CD4-positive, alpha-beta T cell treated with Interleukin-17A for 4 hours (primary cell): ENCODE measurements at regions not wholly inside any gene's neighbourhood (a gene's known extent, or its start where the extent isn't known, plus 50 kb on each side); places are given as distances from the start of the nearest gene placed in this dataset.

Experiments
- DNase-seq: peaks from one replicate; pipeline ENCODE4 v3.0.0-alpha.2; 2020; ENCODE audit warnings: mixed read lengths

GRCh38 chr9:80571953-80572352, 1000.2 kb downstream of the TLE4 start:
- DNase-seq = no peak

- no peak for DNase-seq
Observed at GRCh38 chr9:80569236-80569635, 997.5 kb downstream of the TLE4 start.

- no peak for DNase-seq
Observed at GRCh38 chr9:80561526-80561925, 989.8 kb downstream of the TLE4 start.

- no peak for DNase-seq
Observed at GRCh38 chr9:80560976-80561375, 989.2 kb downstream of the TLE4 start.

GRCh38 chr9:80557256-80557655, 985.5 kb downstream of the TLE4 start:
- no peak for DNase-seq

- no peak for DNase-seq
Observed at GRCh38 chr9:80556631-80557030, 984.9 kb downstream of the TLE4 start.

GRCh38 chr9:80555782-80556325, 984.1 kb downstream of the TLE4 start:
- no peak for DNase-seq

GRCh38 chr9:80554856-80555255, 983.1 kb downstream of the TLE4 start:
- no peak for DNase-seq

GRCh38 chr9:80554301-80554700, 982.5 kb downstream of the TLE4 start:
- DNase-seq = no peak

- no peak for DNase-seq
Observed at GRCh38 chr9:80552931-80553330, 981.2 kb downstream of the TLE4 start.

GRCh38 chr9:80550181-80550580, 978.4 kb downstream of the TLE4 start:
- DNase-seq = no peak

- no peak for DNase-seq
Observed at GRCh38 chr9:80547613-80548012, 975.8 kb downstream of the TLE4 start.

- no peak for DNase-seq
Observed at GRCh38 chr9:80540387-80540786, 968.6 kb downstream of the TLE4 start.

GRCh38 chr9:80538976-80539375, 967.2 kb downstream of the TLE4 start:
- DNase-seq = no peak

- no peak for DNase-seq
Observed at GRCh38 chr9:80522465-80522864, 950.7 kb downstream of the TLE4 start.

- no peak for DNase-seq
Observed at GRCh38 chr9:80521151-80521550, 949.4 kb downstream of the TLE4 start.

- DNase-seq = no peak
Observed at GRCh38 chr9:80520231-80520630, 948.5 kb downstream of the TLE4 start.

GRCh38 chr9:80518441-80518840, 946.7 kb downstream of the TLE4 start:
- DNase-seq = no peak

- no peak for DNase-seq
Observed at GRCh38 chr9:80516679-80517078, 944.9 kb downstream of the TLE4 start.

- DNase-seq = no peak
Observed at GRCh38 chr9:80509358-80509757, 937.6 kb downstream of the TLE4 start.

GRCh38 chr9:80507611-80508010, 935.8 kb downstream of the TLE4 start:
- no peak for DNase-seq

GRCh38 chr9:80504601-80505230, 933.0 kb downstream of the TLE4 start:
- no peak for DNase-seq

- no peak for DNase-seq
Observed at GRCh38 chr9:80503671-80504281, 932.0 kb downstream of the TLE4 start.

- no peak for DNase-seq
Observed at GRCh38 chr9:80502306-80502705, 930.5 kb downstream of the TLE4 start.

- no peak for DNase-seq
Observed at GRCh38 chr9:80501635-80502034, 929.9 kb downstream of the TLE4 start.
